CD4-positive, alpha-beta T cell treated with Interleukin-4 for 1 hour (primary cell): ENCODE measurements at regions not wholly inside any gene's neighbourhood (a gene's known extent, or its start where the extent isn't known, plus 50 kb on each side); places are given as distances from the start of the nearest gene placed in this dataset.
A peak's percentile ranks its signal among the peaks of the same experiment; 100 is the strongest.
"Not testable (repeated sequence)": the region's sequence is repeated elsewhere in the genome, so short reads cannot be mapped to it uniquely, and the experiment has no call there.

Experiments
- DNase-seq, 2 donors: peaks; one replicate each; pipeline ENCODE4 v3.0.0-alpha.2; 2020 to 2022

DNA sequence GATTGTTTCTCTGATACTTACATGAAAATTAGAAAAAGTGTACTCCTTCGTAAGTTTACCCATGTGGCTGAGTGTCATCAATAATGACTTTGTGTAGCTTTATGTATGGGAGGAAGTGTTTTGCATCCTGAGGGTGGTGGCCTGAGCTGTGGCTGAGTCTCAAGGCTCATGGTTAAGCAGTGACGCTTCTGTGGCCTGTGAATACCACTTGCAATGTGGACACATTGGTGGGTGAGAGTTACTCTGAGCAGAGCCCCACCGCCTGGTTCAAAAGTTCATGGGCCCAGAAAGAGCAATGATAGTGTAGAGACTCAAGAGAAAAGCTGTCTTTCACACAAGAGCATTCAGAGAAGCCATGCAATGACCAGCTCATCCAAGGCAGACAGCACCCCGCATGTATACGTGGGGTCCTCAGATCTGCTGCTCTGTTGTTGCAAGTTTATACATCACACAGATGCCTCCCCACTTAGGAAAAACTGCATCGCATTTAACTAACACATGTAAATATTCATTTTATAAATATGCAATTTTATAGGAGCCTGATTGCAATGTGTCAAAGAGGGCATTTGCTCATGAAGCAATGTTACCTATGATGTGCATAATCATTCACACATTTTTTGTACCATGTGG lies 55.1 kb upstream of the FRMD6 start:
- DNase-seq, result peak; percentile 7 to 20

DNA sequence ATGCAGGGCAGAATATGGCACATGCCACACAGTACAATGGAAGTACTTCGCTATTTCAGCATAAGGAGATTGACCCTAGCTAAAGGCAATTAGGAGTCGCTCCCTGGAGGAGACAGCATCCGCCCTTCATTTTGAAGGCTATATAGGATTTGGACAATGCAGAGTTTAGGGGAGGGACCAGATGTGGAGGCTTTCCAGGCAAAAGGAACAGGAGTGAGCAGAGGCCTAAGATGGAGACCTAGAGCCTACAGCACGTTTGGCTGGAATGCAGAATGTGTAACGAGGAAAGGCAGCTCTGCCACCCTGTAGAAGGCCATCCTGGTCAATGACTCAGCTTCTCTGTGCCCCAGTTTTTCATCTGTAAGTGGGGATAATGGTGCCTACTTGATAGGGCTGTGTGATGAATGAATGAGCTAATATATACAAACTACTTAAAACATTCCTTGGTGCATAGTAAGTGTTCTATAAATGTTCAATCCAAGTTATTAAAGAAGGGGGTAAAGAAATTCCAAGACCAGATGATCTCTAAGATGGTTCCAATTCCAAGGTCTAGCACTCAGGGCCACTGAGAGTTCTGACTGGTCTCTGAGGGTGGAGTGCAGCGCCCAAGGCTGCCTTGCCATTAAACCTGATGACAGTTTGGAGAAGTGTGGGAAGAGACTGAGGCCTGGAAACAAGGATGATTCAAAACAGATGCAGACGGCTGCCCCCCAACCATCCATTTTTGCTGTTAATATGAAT lies 54.3 kb upstream of the FRMD6 start:
- DNase-seq, result no peak

DNA sequence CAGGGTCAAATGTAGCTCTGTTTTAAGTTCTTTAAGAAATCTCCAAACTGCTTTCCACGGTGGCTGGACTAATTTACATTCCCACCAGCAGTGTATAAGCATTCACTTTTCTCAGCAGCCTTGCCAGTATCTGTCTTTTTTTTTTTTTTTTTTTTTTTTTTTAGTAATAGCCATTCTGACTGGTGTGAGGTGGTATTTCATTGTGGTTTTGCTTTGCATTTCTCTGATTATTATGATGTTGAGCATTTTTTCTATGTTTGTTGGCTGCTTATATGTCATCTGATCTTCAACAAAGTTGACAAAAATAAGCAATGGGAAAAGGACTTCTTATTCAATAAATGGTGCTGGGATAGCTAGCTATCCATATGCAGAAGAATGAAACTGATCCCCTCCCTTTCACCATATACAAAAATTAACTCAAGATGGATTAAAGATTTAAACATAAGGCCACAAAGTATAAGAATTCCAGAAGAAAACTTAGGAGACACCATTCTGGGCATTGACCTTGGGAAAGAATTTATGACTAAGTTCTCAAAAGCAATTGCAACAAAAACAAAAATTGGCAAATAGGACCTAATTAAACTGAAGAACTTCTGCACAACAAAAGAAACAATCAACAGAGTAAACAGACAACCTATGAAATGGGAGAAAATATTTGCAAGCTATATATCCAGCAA lies 52.6 kb upstream of the FRMD6 start:
- not testable (repeated sequence) for DNase-seq

DNA sequence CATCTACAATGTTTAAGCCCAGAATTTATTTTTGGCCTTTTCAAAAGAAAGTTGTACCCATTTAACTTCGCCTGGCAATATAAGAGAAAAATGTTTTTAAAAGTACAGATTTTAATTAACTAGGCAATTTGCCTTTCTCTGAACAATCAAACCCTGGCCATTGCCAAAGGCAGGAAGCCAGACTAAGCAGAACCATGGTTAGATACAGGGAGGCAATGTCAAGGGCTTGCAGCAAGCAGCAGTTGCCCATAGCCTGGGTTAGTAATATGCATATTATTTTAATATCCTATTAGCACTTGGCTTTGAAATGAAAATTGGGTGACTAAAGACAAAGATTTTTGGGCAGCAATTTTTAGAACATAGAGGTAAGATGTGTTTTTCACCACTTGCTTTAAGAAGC lies 51.1 kb upstream of the FRMD6 start:
- no peak for DNase-seq
